Right lobe of liver (tissue), 6 donors: ENCODE measurements at regions not wholly inside any gene's neighbourhood (a gene's known extent, or its start where the extent isn't known, plus 50 kb on each side); places are given as distances from the start of the nearest gene placed in this dataset.

Source experiments
- ATAC-seq, 4 donors: fragments of 200-7000 bp; cut with Tn5 transposase; one replicate each; pipeline ENCODE4 v1.9.1; 2020; ENCODE audit warnings: mild to moderate bottlenecking in 4 of 4, moderate library complexity in 4 of 4
- DNase-seq, 3 donors: peaks; one replicate each; pipeline ENCODE4 v3.0.0-alpha.2; 2020
- H3K27ac ChIP-seq, 3 donors: fragments of 200-600 bp; one replicate each; pipeline ENCODE4 v1.8.0; 2022
- H3K27me3 ChIP-seq, 2 donors: fragments of 200-600 bp; one replicate each; pipeline ENCODE4 v1.8.0; 2022
- H3K36me3 ChIP-seq, 4 donors: fragments of 200-600 bp; sonication (generic) in 1 of 4; one replicate each; pipeline versions ENCODE4 v1.5.1 to v1.8.0; 2017 to 2022; ENCODE audit warnings: control low read depth in 1 of 4
- H3K4me1 ChIP-seq, 4 donors: fragments of 200-600 bp; sonication (generic) in 1 of 4; one replicate each; pipeline versions ENCODE4 v1.5.1 to v1.8.0; 2017 to 2022; ENCODE audit warnings: control low read depth in 1 of 4
- H3K4me3 ChIP-seq, 3 donors: fragments of 200-600 bp; one replicate each; pipeline ENCODE4 v1.8.0; 2022
- H3K9me3 ChIP-seq, 4 donors: fragments of 200-600 bp; sonication (generic) in 1 of 4; one replicate each; pipeline versions ENCODE4 v1.5.1 to v1.8.0; 2017 to 2022; ENCODE audit warnings: control low read depth in 1 of 4
- CTCF ChIP-seq, 4 donors: fragments of 200-600 bp in 3 of 4; fragments of 450-650 bp in 1 of 4; IDR thresholded peaks; one replicate each; pipeline versions ENCODE4 v1.5.1 to v1.8.0; 2016 to 2022; ENCODE audit warnings: antibody characterized with exemption in 4 of 4, mild to moderate bottlenecking in 2 of 4
- POLR2A ChIP-seq: fragments of 450-650 bp; IDR thresholded peaks from one replicate; pipeline ENCODE4 v1.6.1; 2017; ENCODE audit warnings: antibody characterized with exemption, mild to moderate bottlenecking
- WGBS: methylation state at CpG from one replicate; pipeline ENCODE4 v1.1.6; 2018; ENCODE audit warnings: low coverage, low lambda C conversion rate; ENCODE audit not compliant: insufficient coverage; ENCODE audit errors: missing lambda C conversion rate; 5-methylcytosine and 5-hydroxymethylcytosine counted together
- intact Hi-C, 2 donors: fragments of 100-400 bp; cut with DNase I; formaldehyde crosslinking; loops; one replicate each; pipeline versions ENCODE4 v1.11.2 to v1.14.1; 2022
- donor health status: DM: no; HTN: yes; CAD: no.
- donor health status: DM: no; HTN: no; CAD: no.
- donor health status: DM: no; HTN: no; CAD: no.
- donor health status: DM: no; HTN: yes; CAD: no.
- donor health status: DM: no; HTN: yes; CAD: no.

GRCh38 chr6:97645757-97646156 is 362.7 kb upstream of the MMS22L start:
- Histone ChIP-seq H3K9me3 (no peaks in the 10 kb centered on the region), H3K4me3 (no peak overlapping the region), H3K27me3 (no peaks in the 10 kb centered on the region), H3K4me1 (no peaks in the 10 kb centered on the region), H3K27ac (no peak overlapping the region), H3K36me3 (no peaks in the 10 kb centered on the region)
- DNase-seq (no peak), ATAC-seq (no peak)
- 19% methylated on average over 2 of the region's 2 CpGs for WGBS
- intact Hi-C loops, result no loop called here
- TF ChIP-seq CTCF (IDR thresholded peaks at IDR 0.05) (no peak), POLR2A (no peak)

DNA sequence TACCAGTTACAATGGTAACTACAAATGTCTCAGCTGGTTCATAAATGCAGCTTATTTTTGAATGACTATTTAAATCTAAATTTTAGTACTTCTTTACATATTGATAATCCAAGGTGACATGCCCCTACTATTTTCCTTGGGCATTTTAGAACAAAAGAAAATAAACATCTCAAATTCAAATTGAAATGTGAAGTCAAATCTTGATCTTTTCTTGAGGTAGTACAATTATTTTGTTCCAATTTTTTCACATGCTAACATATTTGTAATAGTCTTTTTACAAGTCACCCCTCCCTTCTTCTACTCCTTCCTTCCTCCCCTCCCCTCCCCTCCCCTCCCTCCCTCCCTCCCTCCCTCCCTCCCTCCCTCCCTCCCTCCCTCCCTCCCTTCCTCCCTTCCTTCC is 370.1 kb upstream of the MMS22L start:
- no peaks in the 10 kb centered on the region for H3K9me3 ChIP-seq
- intact Hi-C loops, result no loop called here
- no peak for ATAC-seq

GRCh38 chr6:97653517-97653916 is 370.5 kb upstream of the MMS22L start:
- H3K9me3 ChIP-seq, result no peaks in the 10 kb centered on the region
- no peak for ATAC-seq
- no peak overlapping the region for H3K27ac ChIP-seq
- no peak for DNase-seq
- intact Hi-C loops, result no loop called here
- H3K4me1 ChIP-seq, result no peaks in the 10 kb centered on the region
- H3K36me3 ChIP-seq, result no peaks in the 10 kb centered on the region
- TF ChIP-seq CTCF (IDR thresholded peaks at IDR 0.05) (no peak), POLR2A (no peak)
- H3K4me3 ChIP-seq, result no peak overlapping the region
- H3K27me3 ChIP-seq, result no peaks in the 10 kb centered on the region

More for the DNA sequence above, 370.1 kb upstream of the MMS22L start:
- no peaks in the 10 kb centered on the region for H3K36me3 ChIP-seq
- H3K4me1 ChIP-seq, result no peaks in the 10 kb centered on the region
- H3K4me3 ChIP-seq, result no peak overlapping the region
- H3K27ac ChIP-seq, result no peak overlapping the region
- no peak for DNase-seq
- TF ChIP-seq CTCF (IDR thresholded peaks at IDR 0.05), result no peak
- no peak for TF ChIP-seq POLR2A
- H3K27me3 ChIP-seq, result no peaks in the 10 kb centered on the region

DNA sequence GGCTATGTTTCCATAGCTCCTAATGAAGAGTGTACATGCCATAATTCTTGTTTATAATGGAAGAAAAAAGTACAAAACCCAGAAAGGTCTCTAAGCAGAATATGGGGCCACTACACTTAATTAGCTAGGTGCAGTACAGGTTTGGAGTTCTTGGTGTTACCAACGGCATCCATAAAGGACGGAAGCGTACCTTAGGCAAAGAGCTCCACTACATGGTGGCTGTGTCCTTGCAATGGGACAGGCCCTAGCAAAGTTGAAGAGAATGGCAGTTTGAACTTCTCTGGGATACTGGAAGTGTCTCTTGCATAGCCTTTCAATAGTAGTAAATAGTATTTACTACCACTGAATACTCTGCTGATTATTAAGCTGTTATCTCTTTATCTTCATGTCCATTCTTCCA is 371.7 kb upstream of the MMS22L start:
- H3K36me3 ChIP-seq, result no peaks in the 10 kb centered on the region
- intact Hi-C loops, result no loop called here
- H3K9me3 ChIP-seq, result no peaks in the 10 kb centered on the region
- H3K27ac ChIP-seq, result no peak overlapping the region
- 74% methylated on average over 3 of the region's 3 CpGs for WGBS
- no peak for ATAC-seq
- H3K4me3 ChIP-seq, result no peak overlapping the region
- no peak for DNase-seq
- H3K27me3 ChIP-seq, result no peaks in the 10 kb centered on the region
- H3K4me1 ChIP-seq, result no peaks in the 10 kb centered on the region
- TF ChIP-seq POLR2A (no peak), CTCF (IDR thresholded peaks at IDR 0.05) (no peak)

DNA sequence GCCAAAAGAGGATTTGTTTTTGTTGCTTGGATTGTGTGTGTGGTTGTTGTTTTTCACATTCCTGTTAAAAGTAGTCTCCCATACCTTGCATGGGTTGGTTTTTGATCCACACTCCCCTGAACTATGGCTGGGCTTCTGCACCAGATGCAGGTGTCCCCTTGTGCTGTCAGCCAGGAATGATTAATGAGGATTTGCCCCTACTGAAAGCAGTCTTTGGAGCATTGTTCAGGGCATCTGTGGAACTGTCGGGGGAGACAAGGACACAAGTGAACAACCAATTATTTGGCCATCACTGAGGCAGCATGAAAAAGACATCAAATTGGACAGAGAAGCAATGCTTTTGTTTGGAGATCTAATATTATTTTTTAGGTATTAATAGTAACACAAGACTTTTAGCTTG is 373.2 kb upstream of the MMS22L start:
- intact Hi-C loops, result no loop called here
- Histone ChIP-seq H3K27me3 (no peaks in the 10 kb centered on the region), H3K4me3 (no peak overlapping the region), H3K9me3 (no peaks in the 10 kb centered on the region), H3K27ac (no peak overlapping the region), H3K36me3 (no peaks in the 10 kb centered on the region), H3K4me1 (no peaks in the 10 kb centered on the region)
- WGBS, result 50% methylated on average over 1 of the region's 1 CpG
- no peak for DNase-seq
- ATAC-seq, result no peak
- TF ChIP-seq CTCF (IDR thresholded peaks at IDR 0.05) (no peak), POLR2A (no peak)
